Tibial nerve (tissue), 4 donors: ENCODE measurements at regions not wholly inside any gene's neighbourhood (a gene's known extent, or its start where the extent isn't known, plus 50 kb on each side); places are given as distances from the start of the nearest gene placed in this dataset.

Experiments used
- EP300 ChIP-seq, 2 donors: sonication (generic); formaldehyde crosslinking; IDR thresholded peaks; one replicate each; pipeline ENCODE4 v1.6.1; 2017; ENCODE audit warnings: antibody characterized with exemption in 2 of 2, mild to moderate bottlenecking in 1 of 2
- POLR2A ChIP-seq, 2 donors: fragments of 450-650 bp; IDR thresholded peaks; one replicate each; pipeline ENCODE4 v1.6.1; 2017; ENCODE audit warnings: antibody characterized with exemption in 2 of 2, mild to moderate bottlenecking in 2 of 2, moderate library complexity in 2 of 2
- TF ChIP-seq, protein P1 (sequence below), 5 experiments: fragments of 200-600 bp in 3 of 5; fragments of 450-650 bp in 2 of 5; sonication (generic) in 3 of 5; IDR thresholded peaks; one replicate each; pipeline ENCODE4 v1.5.1; 2016 to 2019; ENCODE audit warnings: antibody characterized with exemption in 5 of 5, mild to moderate bottlenecking in 3 of 5, moderate library complexity in 2 of 5

DNA sequence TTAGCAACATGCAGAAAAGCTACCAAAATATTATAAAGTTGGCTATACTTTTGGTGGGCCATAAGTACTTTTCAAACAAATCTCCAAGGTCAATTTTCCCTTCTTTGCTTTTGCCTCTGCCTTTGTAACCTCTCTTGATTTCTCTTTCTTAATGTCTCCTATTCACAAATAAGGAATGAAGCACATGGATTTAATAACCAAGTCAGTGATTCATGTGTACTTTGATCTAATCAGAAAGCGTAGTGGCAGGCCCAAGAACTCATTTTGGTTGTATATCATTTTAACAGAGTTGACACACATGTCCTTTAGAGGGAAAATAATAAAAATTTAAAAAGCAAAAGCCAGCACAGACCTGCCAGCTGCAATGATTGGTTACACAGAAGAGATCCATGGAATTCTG, 93.7 kb downstream of the FZD1 start:
- TF ChIP-seq, protein P1, sequence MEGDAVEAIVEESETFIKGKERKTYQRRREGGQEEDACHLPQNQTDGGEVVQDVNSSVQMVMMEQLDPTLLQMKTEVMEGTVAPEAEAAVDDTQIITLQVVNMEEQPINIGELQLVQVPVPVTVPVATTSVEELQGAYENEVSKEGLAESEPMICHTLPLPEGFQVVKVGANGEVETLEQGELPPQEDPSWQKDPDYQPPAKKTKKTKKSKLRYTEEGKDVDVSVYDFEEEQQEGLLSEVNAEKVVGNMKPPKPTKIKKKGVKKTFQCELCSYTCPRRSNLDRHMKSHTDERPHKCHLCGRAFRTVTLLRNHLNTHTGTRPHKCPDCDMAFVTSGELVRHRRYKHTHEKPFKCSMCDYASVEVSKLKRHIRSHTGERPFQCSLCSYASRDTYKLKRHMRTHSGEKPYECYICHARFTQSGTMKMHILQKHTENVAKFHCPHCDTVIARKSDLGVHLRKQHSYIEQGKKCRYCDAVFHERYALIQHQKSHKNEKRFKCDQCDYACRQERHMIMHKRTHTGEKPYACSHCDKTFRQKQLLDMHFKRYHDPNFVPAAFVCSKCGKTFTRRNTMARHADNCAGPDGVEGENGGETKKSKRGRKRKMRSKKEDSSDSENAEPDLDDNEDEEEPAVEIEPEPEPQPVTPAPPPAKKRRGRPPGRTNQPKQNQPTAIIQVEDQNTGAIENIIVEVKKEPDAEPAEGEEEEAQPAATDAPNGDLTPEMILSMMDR (IDR thresholded peaks at IDR 0.05), result no peak
- TF ChIP-seq EP300 (IDR thresholded peaks at IDR 0.05), result no peak
- TF ChIP-seq POLR2A (IDR thresholded peaks at IDR 0.05), result no peak
